SU-DHL-6 (cell line): ENCODE measurements at regions not wholly inside any gene's neighbourhood (a gene's known extent, or its start where the extent isn't known, plus 50 kb on each side); places are given as distances from the start of the nearest gene placed in this dataset.

ENCODE experiments used
- H2AFZ ChIP-seq: fragments of 200-600 bp; sonication (generic); 2 replicates; pipeline ENCODE4 v1.6.1; 2014; ENCODE audit warnings: low read depth, mild to moderate bottlenecking, moderate library complexity, mixed read lengths, antibody characterized with exemption, low read length; ENCODE audit not compliant: severe bottlenecking
- H3F3A ChIP-seq: fragments of 200-600 bp; shearing (Covaris generic); 2 replicates; pipeline ENCODE4 v1.6.0; 2016; ENCODE audit warnings: antibody characterized with exemption, mild to moderate bottlenecking; ENCODE audit not compliant: insufficient read depth
- H3K27ac ChIP-seq: fragments of 200-600 bp; sonication (generic); 2 replicates; pipeline ENCODE4 v1.5.1; 2016; ENCODE audit warnings: low read depth, mild to moderate bottlenecking, low read length, moderate library complexity, mixed read lengths
- H3K27me3 ChIP-seq: fragments of 200-600 bp; sonication (generic), shearing (Covaris generic); 2 replicates; pipeline ENCODE4 v1.6.0; 2014; ENCODE audit warnings: mild to moderate bottlenecking, low read length
- H3K36me3 ChIP-seq: fragments of 200-600 bp; sonication (generic); 2 replicates; pipeline ENCODE4 v1.6.1; 2014; ENCODE audit warnings: mild to moderate bottlenecking, low read length, mixed read lengths
- H3K4me2 ChIP-seq: fragments of 300-600, 200-600 bp; shearing (Covaris generic), sonication (generic); 2 replicates; pipeline ENCODE4 v1.6.0; 2014; ENCODE audit warnings: low read length, low read depth, mild to moderate bottlenecking; ENCODE audit not compliant: poor library complexity, severe bottlenecking
- H3K4me3 ChIP-seq: fragments of 200-600 bp; sonication (generic); 2 replicates; pipeline ENCODE4 v1.5.1; 2014; ENCODE audit warnings: antibody characterized with exemption, low read length, mild to moderate bottlenecking, mixed read lengths; ENCODE audit not compliant: insufficient read depth, poor library complexity, severe bottlenecking
- H3K79me2 ChIP-seq: fragments of 200-600 bp; sonication (generic); 2 replicates; pipeline ENCODE4 v1.6.1; 2014; ENCODE audit warnings: mild to moderate bottlenecking, low read length, moderate library complexity; ENCODE audit not compliant: insufficient read depth
- H3K9ac ChIP-seq: fragments of 200-600 bp; sonication (generic); 2 replicates; pipeline ENCODE4 v1.7.0; 2014; ENCODE audit warnings: mild to moderate bottlenecking, low read length
- H3K9me2 ChIP-seq: fragments of 200-600 bp; sonication (generic); replicated peaks from 2 replicates; pipeline ENCODE4 v1.6.1; 2014; ENCODE audit warnings: low read length; ENCODE audit not compliant: insufficient read depth
- H3K9me3 ChIP-seq: fragments of 200-600 bp; sonication (generic); 2 replicates; pipeline ENCODE4 v1.6.1; 2014; ENCODE audit warnings: low read length, mixed read lengths; ENCODE audit not compliant: insufficient read depth
- H4K20me1 ChIP-seq: fragments of 200-600 bp; sonication (generic); 2 replicates; pipeline ENCODE4 v1.6.1; 2014; ENCODE audit warnings: low read depth, mild to moderate bottlenecking, antibody characterized with exemption, low read length, moderate library complexity, mixed read lengths
- EZH2phosphoT487 ChIP-seq: fragments of 200-600 bp; sonication (generic), shearing (Covaris generic); conservative IDR thresholded peaks from 2 replicates; pipeline ENCODE4 v1.6.1; 2018; ENCODE audit warnings: mild to moderate bottlenecking, antibody characterized with exemption, low read length, moderate library complexity, mixed read lengths
- TF ChIP-seq, protein P1 (sequence below): fragments of 200-600 bp; sonication (generic); IDR thresholded peaks from one replicate; pipeline ENCODE4 v1.5.1; 2017; ENCODE audit warnings: antibody characterized with exemption, mild to moderate bottlenecking, low read length, moderate library complexity; ENCODE audit not compliant: insufficient read depth, poor library complexity, severe bottlenecking

DNA sequence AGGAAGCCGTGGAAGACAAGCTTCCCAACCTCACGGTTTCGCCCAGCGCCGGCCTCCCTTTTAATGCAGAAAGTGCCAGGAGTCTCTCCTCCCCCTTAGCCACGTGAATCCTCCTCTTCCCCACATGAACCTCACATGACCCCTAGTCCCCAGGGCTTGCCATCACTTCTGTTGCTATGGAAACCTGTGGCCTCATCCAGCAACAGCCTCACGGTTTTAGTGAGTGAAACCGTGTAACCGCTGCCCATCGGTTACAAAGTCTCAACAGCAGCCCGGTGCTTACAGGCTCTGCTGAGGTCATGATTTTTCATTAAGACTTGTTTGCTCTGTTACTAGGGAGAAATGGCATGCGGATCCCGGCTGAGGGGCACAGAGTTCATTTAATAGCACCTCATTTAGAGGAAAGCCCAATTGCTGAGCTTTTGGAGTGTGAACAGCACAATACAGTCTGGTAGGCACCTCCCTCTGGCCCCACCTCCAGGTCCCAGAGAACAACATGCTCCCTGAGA lies 143.2 kb upstream of the BACE2 start:
- Histone ChIP-seq H3K36me3 (no peaks in the 10 kb centered on the region), H3K79me2 (no peaks in the 10 kb centered on the region), H3K9me2 (no peaks in the 10 kb centered on the region), H3F3A (no peaks in the 10 kb centered on the region), H2AFZ (no peak overlapping the region), H3K9me3 (no peaks in the 10 kb centered on the region), H3K9ac (no peak overlapping the region), H3K4me3 (no peak overlapping the region), H3K4me2 (no peak overlapping the region), H3K27me3 (no peaks in the 10 kb centered on the region), H3K27ac (no peak overlapping the region), H4K20me1 (no peaks in the 10 kb centered on the region)
- TF ChIP-seq, protein P1, sequence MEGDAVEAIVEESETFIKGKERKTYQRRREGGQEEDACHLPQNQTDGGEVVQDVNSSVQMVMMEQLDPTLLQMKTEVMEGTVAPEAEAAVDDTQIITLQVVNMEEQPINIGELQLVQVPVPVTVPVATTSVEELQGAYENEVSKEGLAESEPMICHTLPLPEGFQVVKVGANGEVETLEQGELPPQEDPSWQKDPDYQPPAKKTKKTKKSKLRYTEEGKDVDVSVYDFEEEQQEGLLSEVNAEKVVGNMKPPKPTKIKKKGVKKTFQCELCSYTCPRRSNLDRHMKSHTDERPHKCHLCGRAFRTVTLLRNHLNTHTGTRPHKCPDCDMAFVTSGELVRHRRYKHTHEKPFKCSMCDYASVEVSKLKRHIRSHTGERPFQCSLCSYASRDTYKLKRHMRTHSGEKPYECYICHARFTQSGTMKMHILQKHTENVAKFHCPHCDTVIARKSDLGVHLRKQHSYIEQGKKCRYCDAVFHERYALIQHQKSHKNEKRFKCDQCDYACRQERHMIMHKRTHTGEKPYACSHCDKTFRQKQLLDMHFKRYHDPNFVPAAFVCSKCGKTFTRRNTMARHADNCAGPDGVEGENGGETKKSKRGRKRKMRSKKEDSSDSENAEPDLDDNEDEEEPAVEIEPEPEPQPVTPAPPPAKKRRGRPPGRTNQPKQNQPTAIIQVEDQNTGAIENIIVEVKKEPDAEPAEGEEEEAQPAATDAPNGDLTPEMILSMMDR: no peak
- TF ChIP-seq EZH2phosphoT487: no peak

DNA sequence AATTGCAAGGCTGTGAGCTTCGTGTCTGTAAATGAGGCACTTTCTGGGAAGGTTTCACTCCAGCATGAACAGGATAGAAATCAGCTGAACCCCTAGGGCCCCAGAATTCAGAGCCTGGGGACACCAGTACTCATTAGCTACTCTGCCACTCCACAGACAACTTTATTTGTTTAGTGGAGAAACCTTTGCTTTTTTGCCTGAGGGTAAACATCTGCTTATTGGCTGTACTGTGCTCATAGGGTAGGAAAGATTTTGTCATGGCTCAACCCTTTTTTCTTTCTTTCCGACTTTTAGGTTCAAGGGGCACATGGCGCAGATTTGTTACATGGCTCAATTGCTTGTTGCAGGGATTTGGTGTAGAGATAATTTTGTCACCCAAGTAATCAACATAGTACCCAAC lies 138.4 kb upstream of the BACE2 start:
- no peaks in the 10 kb centered on the region for H3K79me2 ChIP-seq
- no peaks in the 10 kb centered on the region for H3K9me2 ChIP-seq
- no peak overlapping the region for H3K4me2 ChIP-seq
- no peak overlapping the region for H3K4me3 ChIP-seq
- H3K9ac ChIP-seq: no peak overlapping the region
- H3K27me3 ChIP-seq: no peaks in the 10 kb centered on the region
- no peak overlapping the region for H2AFZ ChIP-seq
- no peaks in the 10 kb centered on the region for H3F3A ChIP-seq
- no peaks in the 10 kb centered on the region for H4K20me1 ChIP-seq
- no peaks in the 10 kb centered on the region for H3K9me3 ChIP-seq
- no peak overlapping the region for H3K27ac ChIP-seq
- no peaks in the 10 kb centered on the region for H3K36me3 ChIP-seq
- no peak for TF ChIP-seq EZH2phosphoT487
- TF ChIP-seq, protein P1: no peak

DNA sequence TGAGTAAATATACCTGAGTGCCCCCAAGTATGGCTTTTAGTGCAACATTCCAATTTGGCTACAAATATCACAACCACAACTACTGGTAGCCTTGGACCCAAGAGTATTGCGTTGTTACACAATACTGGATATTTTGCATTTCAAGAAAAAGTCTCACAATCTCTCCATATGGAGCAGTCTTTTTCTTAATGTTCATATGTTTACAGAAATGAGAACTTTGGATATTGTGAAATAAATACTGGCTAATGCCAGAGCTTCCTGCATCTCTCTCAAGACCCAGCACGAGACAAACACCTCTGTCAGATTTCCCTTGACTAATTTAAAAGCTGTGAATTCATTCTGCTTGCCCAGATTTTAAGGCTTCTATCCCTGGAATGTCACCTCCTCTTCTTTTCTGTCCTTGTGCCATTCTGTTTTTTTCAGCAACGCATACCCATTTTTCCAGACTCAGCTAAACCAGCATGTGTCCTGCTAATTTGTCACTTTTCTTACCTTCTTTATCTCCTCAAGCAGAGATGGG lies 136.2 kb upstream of the BACE2 start:
- Histone ChIP-seq H3K9ac (no peak overlapping the region), H3K4me3 (no peak overlapping the region), H3K27me3 (no peaks in the 10 kb centered on the region), H2AFZ (no peak overlapping the region), H3K79me2 (no peaks in the 10 kb centered on the region), H3K9me2 (no peaks in the 10 kb centered on the region), H3K36me3 (no peaks in the 10 kb centered on the region), H4K20me1 (no peaks in the 10 kb centered on the region), H3K4me2 (no peak overlapping the region), H3F3A (no peaks in the 10 kb centered on the region), H3K9me3 (no peaks in the 10 kb centered on the region), H3K27ac (no peak overlapping the region)
- no peak for TF ChIP-seq EZH2phosphoT487
- TF ChIP-seq, protein P1: no peak
